NB4 (cell line): ENCODE measurements at regions not wholly inside any gene's neighbourhood (a gene's known extent, or its start where the extent isn't known, plus 50 kb on each side); places are given as distances from the start of the nearest gene placed in this dataset.

Experiments used
- CTCF ChIP-seq: IDR thresholded peaks from one replicate; pipeline ENCODE4 v1.5.1; 2012; ENCODE audit warnings: low read depth, low read length
- MAX ChIP-seq: IDR thresholded peaks from 2 replicates; pipeline ENCODE4 v1.6.1; 2011; ENCODE audit warnings: low read depth, low read length
- MYC ChIP-seq: IDR thresholded peaks from 2 replicates; pipeline ENCODE4 v1.6.1; 2011; ENCODE audit warnings: low read depth, low read length
- POLR2A ChIP-seq: IDR thresholded peaks from 2 replicates; pipeline ENCODE4 v1.6.1; 2011; ENCODE audit warnings: mild to moderate bottlenecking; ENCODE audit not compliant: insufficient read length; ENCODE audit errors: extremely low read depth

- TF ChIP-seq CTCF: no peak
- TF ChIP-seq MYC: no peak
- TF ChIP-seq POLR2A: no peak
- no peak for TF ChIP-seq MAX
Measured at GRCh38 chr4:123867910-123868587, 471.5 kb downstream of the SPRY1 start.
